ENCODE measurements at regions not wholly inside any gene's neighbourhood (a gene's known extent, or its start where the extent isn't known, plus 50 kb on each side); places are given as distances from the start of the nearest gene placed in this dataset.

DNA sequence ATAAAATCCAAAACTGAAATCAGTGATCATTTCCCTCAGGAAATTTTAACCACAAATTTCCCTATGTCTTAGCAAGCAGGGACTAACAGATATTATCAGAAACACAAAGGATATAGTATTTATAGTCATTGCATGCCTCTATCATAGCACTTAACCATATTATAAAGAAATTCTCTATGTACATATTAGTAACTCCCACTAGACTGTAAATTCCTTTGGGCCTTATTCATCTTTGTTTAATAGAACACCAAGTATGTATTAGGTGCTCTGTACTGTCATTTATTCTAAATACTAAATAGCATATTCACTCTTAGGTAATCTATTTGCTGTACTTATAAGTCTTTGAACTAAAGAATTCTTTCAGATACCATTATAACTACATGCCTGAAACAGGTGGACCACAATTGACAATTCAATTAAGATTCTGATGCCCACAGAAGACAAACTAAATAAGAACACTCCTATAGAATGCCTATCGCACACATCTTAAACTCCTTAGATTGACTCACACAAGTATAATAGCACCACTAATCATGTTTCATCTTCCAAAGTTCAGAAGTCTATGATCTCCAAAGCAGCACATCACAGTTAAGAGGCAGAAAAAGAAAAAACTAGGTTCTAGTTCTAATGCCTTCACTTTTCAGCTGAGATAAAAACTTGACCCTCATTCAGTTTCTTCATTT is 134.1 kb downstream of the FSCB start:
- TF ChIP-seq, protein P1, sequence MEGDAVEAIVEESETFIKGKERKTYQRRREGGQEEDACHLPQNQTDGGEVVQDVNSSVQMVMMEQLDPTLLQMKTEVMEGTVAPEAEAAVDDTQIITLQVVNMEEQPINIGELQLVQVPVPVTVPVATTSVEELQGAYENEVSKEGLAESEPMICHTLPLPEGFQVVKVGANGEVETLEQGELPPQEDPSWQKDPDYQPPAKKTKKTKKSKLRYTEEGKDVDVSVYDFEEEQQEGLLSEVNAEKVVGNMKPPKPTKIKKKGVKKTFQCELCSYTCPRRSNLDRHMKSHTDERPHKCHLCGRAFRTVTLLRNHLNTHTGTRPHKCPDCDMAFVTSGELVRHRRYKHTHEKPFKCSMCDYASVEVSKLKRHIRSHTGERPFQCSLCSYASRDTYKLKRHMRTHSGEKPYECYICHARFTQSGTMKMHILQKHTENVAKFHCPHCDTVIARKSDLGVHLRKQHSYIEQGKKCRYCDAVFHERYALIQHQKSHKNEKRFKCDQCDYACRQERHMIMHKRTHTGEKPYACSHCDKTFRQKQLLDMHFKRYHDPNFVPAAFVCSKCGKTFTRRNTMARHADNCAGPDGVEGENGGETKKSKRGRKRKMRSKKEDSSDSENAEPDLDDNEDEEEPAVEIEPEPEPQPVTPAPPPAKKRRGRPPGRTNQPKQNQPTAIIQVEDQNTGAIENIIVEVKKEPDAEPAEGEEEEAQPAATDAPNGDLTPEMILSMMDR (IDR thresholded peaks at IDR 0.05; ENCODE audit: low read depth, low read length): no peak
- no peak for TF ChIP-seq POLR2A (IDR thresholded peaks at IDR 0.05; ENCODE audit: extremely low read depth, insufficient read length)
- TF ChIP-seq, protein P2, sequence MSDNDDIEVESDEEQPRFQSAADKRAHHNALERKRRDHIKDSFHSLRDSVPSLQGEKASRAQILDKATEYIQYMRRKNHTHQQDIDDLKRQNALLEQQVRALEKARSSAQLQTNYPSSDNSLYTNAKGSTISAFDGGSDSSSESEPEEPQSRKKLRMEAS (IDR thresholded peaks at IDR 0.05; ENCODE audit: low read depth, low read length): no peak

Data from NB4 (cell line).